ENCODE measurements at regions not wholly inside any gene's neighbourhood (a gene's known extent, or its start where the extent isn't known, plus 50 kb on each side); places are given as distances from the start of the nearest gene placed in this dataset.
"Not testable (repeated sequence)": the region's sequence is repeated elsewhere in the genome, so short reads cannot be mapped to it uniquely, and the experiment has no call there.

DNA sequence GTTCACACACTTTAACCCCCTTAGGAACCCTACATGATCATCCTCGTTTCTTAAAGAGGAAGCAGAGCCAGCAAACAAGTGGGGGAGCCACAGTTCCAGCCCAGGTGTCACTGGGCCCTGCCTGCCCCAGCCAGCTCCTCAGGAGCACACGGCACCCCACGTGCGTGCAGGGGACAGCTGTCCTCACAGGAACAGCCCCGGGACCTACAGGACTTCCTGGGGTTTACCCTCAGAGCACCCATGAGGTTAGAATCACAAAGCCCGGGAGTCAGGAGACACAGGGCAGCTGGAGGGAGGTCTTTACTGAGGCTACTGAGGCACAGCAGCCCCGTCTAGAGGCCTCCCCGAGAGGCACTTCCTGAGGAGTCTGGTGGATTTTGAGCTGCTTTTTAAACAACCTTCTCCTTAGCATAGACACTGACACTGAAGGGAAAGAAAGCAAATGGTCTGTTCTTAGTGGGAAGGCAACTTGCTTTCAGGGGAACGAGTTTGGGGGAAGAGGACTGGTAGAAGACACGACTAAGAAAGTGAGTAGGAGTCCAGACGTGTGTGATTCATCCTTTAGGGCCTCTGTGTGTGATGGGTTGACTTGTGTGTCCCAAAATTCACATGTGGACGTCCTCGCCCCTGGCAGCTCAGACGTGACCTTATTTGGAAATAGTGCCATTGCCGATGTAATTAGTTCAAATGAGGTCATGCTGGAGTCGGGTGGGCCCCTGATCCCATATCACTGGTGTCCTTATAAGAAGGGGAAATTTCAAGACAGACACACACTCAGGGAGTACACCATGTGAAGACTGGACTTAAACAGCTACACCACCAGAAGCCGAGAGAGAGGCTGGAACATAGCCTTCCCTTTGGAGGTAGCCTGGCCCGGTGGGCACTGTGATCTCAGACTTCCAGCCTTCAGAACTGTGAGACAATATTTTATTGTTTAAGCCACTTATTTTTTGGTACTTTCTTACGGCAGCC, 278.4 kb upstream of the PLGLB2 start:
- H3K4me3 ChIP-seq; intact Hi-C loops (cut with DNase I); H3K27ac ChIP-seq; H3K27me3 ChIP-seq; H3K9me3 ChIP-seq; H3K4me1 ChIP-seq; H3K36me3 ChIP-seq: not testable (repeated sequence)
- peak in 1 of 2 donors; percentile 54 for DNase-seq (ENCODE audit: extremely low spot score in 2 of 2)

DNA sequence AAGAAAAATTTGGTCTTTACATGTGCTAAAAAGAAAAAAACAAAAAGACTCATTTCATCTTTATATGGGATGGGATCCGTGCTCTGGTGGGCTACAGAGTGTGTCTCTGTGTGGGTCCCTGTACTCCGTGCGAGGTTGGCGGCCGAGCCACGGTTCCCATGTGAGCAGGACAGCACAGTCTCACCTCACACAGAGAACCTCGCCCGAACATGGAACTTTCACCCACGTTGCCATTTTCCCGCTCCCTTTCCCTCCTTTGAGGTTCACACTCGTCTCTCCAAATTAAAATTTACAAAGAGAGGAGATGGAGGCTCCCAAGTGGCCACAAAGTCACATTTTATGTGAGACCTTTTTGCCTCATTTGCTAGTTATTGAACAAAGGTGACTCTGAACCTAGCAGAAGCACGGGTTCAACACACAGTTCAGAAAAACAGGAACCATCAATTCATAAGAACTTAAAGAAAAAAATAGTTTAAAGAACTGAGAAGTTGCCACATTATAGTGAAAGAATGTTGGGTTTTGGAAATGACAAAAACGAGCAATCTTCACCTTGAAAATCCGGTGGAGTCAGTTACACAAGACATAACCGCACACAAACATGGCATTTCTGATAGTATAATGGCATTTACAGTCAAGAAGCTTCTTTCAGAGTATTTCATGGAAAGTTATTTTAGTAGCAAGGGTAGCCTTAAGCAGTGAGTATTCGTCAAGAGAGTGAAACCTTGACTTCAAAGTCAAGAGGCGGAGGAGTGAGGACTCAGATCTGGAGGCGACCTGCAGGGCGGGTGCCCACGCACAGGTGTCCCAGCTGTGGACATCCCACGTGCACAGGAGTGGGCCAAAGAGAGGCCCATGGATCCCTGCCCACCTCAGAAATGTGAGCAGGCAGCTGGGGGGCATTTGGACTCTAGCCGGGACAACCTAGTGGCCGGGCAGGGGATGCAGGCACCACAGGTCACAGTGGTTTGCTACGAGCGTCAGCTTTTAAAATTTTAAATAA, 277.2 kb upstream of the PLGLB2 start:
- H3K27ac ChIP-seq; H3K4me3 ChIP-seq; H3K9me3 ChIP-seq; H3K36me3 ChIP-seq; H3K4me1 ChIP-seq; H3K27me3 ChIP-seq; intact Hi-C loops (cut with DNase I): not testable (repeated sequence)
- peak in 1 of 2 donors; percentile 27 for DNase-seq (ENCODE audit: extremely low spot score in 2 of 2)

GRCh38 chr2:87471478-87471877, 276.4 kb upstream of the PLGLB2 start:
- intact Hi-C loops (cut with DNase I); H3K9me3 ChIP-seq; H3K4me3 ChIP-seq; H3K36me3 ChIP-seq; DNase-seq (ENCODE audit: extremely low spot score in 2 of 2); H3K4me1 ChIP-seq; H3K27me3 ChIP-seq; H3K27ac ChIP-seq: not testable (repeated sequence)

DNA sequence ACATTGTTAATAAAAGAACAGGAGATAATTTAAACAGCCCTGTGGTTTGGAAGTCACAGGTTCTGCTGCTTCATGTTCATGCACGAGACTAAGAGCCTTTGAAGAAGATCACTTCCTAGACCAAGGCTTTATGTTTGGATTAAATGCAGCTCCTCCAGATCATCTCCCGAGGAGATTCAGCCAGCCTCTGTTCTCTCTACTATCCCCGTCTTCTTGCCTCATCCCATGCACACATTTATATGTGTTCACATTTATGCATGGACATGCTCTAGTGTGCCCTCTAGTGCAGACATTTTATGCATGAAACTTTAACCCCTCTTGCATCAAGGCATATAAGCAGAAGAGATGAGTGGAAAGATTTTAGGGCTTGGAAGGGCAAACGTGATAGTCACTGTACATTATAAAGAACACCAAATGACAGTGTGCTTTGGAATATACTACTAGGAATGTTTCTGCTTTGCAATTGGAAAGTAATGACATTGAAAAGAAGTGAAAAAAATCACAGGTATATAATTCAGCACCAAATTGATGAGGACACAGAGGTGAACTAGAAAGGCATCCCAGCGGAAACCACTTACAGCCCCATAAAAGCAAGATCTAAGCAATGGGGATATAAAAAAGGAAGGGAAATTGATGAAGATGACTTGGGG, 271.5 kb upstream of the PLGLB2 start:
- intact Hi-C loops (cut with DNase I); H3K27me3 ChIP-seq; H3K4me1 ChIP-seq; H3K4me3 ChIP-seq; H3K9me3 ChIP-seq; H3K27ac ChIP-seq; DNase-seq (ENCODE audit: extremely low spot score in 2 of 2); H3K36me3 ChIP-seq: not testable (repeated sequence)

DNA sequence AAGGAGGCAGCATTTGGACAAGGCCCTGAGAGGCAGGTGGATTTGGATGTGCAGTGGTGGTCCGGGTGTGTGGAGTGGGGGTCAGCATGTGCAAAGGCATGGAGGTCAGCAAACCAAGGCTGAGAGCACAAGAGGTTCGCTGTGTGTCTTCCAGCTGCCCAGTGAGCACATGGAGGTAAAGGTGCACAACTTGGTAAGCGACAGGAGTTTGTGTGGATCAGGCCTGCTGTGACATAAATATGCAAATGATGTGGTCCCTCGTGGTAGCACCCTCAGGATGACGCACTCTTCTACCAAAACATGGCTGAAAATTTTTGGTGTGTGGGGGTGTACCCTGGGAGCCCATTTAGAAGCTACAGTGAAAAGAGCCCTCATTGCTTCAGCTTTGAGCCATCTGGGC, 271.0 kb upstream of the PLGLB2 start:
- intact Hi-C loops (cut with DNase I); H3K4me1 ChIP-seq; H3K27me3 ChIP-seq; H3K9me3 ChIP-seq; DNase-seq (ENCODE audit: extremely low spot score in 2 of 2); H3K36me3 ChIP-seq; H3K4me3 ChIP-seq; H3K27ac ChIP-seq: not testable (repeated sequence)

DNA sequence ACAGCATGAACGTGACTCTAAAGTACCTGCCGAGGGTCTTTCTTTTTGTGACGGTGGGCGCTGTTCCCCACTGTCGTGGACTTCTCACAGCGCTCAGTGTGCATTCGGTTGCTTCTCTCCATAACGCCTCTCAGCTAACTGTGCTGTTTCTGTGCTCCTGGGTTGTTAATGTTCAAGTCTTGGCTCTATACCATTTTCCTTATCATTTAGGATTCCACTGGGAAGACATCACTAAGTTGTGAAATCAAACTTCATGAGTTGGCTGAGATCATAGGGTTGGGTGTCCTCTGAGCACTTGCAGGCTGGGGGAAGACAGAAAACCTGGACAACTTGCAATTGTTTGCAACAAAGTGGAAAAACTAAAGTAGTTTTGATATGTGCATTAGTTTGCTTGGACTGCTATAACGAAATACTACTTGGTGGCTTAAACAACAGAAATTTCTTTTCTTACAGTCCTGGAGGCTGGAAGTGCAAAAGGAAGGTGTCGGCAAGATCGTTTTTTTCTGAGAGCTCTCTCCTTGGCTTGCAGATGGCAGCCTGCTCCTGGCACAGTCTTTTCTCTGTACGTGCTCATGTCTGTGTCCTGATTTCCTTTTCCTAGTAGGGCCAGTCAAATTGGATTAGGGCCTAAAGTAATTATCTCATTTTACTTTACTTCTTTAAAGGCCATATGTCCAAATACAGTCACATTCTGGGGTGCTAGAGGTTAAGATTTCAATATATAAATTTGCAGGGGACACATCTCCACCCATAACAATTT, 270.0 kb upstream of the PLGLB2 start:
- intact Hi-C loops (cut with DNase I); H3K4me1 ChIP-seq; H3K4me3 ChIP-seq; H3K9me3 ChIP-seq; H3K27me3 ChIP-seq; DNase-seq (ENCODE audit: extremely low spot score in 2 of 2); H3K27ac ChIP-seq; H3K36me3 ChIP-seq: not testable (repeated sequence)

DNA sequence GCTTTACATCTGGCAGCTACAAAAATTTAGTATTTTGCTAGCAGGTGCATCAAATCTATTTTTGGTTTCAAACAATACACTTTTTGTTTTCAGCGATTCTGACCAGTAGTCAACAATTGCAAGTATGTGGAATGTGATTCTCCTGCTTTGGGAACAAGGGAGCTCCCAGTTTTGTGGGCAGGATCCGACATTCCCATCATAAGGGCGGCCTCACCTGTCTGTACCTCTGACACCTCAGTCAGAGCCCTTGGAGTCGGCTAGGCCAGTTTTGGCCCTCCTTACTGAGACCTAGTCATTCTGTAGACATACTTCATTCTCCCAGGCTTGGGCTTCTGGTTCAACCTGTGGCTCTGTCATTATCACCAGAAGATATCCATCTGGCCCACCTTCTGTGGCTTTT, 269.0 kb upstream of the PLGLB2 start:
- H3K36me3 ChIP-seq; H3K4me1 ChIP-seq; H3K27ac ChIP-seq; H3K4me3 ChIP-seq; H3K27me3 ChIP-seq; H3K9me3 ChIP-seq; DNase-seq (ENCODE audit: extremely low spot score in 2 of 2); intact Hi-C loops (cut with DNase I): not testable (repeated sequence)

GRCh38 chr2:87483093-87483680, 264.7 kb upstream of the PLGLB2 start:
- H3K4me3 ChIP-seq; intact Hi-C loops (cut with DNase I); H3K27ac ChIP-seq: not testable (repeated sequence)

DNA sequence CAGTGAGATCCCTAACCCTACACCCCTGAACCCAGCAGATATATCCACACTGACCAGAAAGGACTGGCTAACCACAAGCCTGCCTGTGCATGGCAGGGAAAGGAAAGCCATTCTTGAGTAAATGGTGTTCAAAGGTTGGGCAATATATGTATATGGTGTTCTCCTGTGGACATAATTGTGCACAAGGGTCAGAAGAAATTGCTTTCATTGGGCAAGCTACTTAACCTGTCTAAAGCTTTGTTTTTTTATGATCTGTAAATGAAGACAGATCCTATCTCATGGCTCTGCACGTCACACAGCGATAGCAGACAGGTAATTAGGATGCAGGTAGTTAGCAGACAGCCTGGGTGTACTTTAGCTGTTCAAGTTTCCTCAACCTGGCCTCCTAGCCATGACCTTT, 263.5 kb upstream of the PLGLB2 start:
- H3K9me3 ChIP-seq; H3K27ac ChIP-seq; H3K36me3 ChIP-seq; intact Hi-C loops (cut with DNase I); H3K4me3 ChIP-seq; DNase-seq (ENCODE audit: extremely low spot score in 2 of 2); H3K27me3 ChIP-seq; H3K4me1 ChIP-seq: not testable (repeated sequence)

More at GRCh38 chr2:87483093-87483680, 264.7 kb upstream of the PLGLB2 start:
- peak in 1 of 2 donors; percentile 28 for DNase-seq (ENCODE audit: extremely low spot score in 2 of 2)
- not testable (repeated sequence) for H3K9me3 ChIP-seq, H3K36me3 ChIP-seq, H3K27me3 ChIP-seq, H3K4me1 ChIP-seq

DNA sequence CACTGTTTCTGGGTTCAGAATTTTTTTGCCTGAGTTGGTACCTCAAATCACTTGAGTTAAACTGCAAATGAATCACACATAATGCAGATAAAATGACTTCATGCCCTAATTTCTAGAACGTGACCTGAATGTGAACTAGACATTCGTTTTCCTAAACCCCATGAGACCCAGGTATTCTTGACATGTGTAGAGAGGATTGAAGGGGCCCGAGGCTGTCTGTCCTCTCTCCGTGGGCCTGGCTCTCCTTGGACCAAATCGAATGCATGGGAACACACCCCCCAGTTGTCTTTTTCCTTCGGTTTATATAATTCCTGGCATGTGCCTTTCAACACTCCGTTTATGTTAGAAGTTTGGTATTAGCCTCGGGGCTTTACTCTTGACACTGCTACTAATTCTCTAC, 262.4 kb upstream of the PLGLB2 start:
- H3K4me3 ChIP-seq; H3K4me1 ChIP-seq; H3K27me3 ChIP-seq; H3K9me3 ChIP-seq; H3K27ac ChIP-seq; intact Hi-C loops (cut with DNase I); H3K36me3 ChIP-seq: not testable (repeated sequence)
- peak in 1 of 2 donors; percentile 5 for DNase-seq (ENCODE audit: extremely low spot score in 2 of 2)

DNA sequence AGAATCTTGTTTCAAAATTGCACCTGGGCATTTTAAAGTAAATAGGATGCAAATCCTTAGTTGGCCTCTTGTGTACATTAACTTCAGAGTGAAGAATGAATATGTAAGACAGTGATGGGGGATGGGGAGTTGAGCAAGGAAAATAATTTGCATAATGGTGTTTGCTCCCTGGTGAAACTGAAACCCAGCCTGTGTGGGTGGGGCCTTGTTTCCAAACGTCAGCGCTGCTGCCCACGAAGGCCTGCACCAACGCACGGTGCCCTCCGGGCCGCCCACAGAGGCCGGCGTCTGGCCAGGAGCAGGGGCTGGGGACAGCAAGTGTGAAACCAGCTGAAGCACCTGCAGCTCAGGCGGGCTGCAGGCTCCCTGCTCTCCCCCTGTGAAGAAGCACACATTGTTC, 262.0 kb upstream of the PLGLB2 start:
- H3K27me3 ChIP-seq; H3K4me1 ChIP-seq; H3K36me3 ChIP-seq; H3K27ac ChIP-seq; DNase-seq (ENCODE audit: extremely low spot score in 2 of 2); H3K9me3 ChIP-seq; intact Hi-C loops (cut with DNase I); H3K4me3 ChIP-seq: not testable (repeated sequence)

DNA sequence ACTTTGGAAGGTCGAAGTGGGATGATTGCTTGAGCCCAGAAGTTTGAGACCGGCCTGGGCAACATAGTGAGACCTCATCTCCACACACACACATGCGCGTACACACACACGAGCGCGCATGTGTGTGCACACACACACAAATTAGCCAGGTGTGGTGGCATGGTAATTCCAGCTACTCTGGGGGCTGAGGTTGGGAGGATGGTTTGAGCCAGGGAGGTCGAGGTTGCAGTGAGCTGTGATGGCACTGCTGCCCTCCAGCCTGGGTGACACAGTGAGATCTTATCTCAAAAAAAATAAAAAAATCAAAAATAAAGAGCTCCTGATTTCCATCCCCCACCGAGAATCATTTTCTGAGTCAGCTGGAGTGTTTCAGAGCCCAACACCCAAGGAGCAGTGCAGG, 261.5 kb upstream of the PLGLB2 start:
- H3K4me1 ChIP-seq; H3K4me3 ChIP-seq; intact Hi-C loops (cut with DNase I); H3K27ac ChIP-seq; H3K27me3 ChIP-seq; H3K9me3 ChIP-seq; H3K36me3 ChIP-seq: not testable (repeated sequence)
- peak in 1 of 2 donors; percentile 3 for DNase-seq (ENCODE audit: extremely low spot score in 2 of 2)
